ENCODE measurements at regions not wholly inside any gene's neighbourhood (a gene's known extent, or its start where the extent isn't known, plus 50 kb on each side); places are given as distances from the start of the nearest gene placed in this dataset.

DNA sequence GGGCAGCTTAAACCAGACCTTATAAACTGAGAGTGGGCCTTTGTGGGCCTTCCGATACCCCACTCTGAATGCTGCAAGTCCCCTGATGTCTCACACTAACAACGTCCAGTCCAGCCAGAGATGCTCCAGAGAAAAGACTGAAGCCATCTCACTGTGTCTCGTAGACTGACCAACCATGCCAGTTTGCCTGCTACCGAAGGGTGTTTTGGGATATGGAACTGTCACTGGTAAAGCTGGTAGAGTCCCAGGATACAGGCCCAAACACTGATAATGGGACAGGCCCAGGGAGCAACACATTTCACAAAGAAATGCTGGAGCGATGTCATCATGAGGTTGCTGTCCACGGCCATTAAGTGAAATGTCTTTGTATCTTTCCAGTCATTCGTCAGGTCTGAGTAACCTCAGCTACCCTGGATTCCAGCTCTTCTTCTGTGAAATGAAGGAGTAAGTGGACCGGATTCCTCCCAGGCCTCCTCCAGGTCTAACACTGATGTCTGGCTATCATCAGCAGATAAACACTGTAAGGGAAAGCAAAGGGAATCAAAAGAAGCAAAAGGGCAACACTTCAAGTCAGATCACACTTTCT is 81.6 kb downstream of the SLC5A7 start:
- DNase-seq (ENCODE audit: low spot score) = no peak

DNA sequence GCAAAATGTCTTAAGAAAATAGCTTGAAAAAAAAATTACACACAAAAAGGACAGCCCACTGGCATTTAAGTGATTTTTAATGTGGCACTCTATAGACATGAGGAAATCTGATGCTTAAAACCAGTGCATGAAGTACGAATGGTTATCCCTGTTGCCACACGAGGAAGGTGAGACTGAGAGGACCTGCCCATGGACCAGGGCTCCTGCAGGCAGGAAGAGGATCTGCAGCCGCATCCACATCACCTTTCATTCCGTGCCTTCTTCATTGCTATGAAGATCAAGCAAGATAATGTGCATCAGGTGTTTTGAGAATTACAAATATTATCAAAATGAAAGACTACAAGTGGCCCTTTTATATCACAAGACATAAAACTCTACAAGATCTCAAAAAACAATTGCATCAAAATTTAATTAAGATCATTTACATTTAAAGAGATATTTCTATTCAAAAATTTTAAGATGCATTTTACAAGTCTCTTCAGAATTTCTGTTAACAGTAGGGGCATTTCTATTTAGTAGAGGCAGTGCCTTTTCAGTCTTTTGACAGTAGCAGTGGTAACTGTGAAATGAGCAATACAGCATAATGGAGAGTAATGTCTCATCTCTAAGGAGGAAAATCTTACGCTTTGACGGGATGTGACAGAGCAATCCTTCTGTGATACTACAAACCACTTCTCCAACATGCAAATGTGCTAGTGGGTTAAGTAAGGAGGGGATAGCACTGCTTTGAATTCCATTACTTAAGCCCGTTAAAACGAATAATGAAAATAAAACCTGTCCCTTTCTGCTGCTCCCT is 83.4 kb downstream of the SLC5A7 start:
- DNase-seq (ENCODE audit: low spot score) = no peak

DNA sequence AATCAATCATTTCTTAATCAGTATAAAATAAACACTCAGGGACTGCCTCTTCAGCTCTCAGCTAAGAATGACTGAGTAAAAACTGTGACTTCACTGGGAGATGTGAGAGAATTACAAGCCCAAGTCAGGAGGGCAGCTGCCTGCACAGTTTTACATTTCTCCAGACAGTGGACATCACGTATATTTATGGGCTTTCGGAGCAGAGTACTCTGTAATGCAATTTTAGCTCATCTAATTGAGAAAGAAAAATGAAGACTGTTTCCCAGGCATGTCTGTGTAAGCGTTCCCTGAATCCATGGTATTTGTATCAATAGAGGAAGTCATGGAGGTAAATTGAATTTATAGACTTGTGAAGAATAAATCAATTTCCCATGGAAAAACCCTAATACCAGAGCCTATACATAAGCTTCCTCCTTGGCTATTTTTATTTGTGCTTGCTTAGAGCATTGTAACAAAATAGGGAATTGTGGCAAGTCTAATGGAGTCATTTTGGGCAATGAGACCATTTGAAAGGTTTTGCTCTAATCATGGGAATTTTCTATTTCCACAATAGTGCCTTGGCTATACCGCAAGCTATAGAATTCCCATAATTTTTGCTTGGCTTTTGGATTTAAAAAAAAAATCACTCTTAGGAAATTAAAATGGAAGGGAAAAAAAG is 87.2 kb downstream of the SLC5A7 start:
- no peak for DNase-seq (ENCODE audit: low spot score)

DNA sequence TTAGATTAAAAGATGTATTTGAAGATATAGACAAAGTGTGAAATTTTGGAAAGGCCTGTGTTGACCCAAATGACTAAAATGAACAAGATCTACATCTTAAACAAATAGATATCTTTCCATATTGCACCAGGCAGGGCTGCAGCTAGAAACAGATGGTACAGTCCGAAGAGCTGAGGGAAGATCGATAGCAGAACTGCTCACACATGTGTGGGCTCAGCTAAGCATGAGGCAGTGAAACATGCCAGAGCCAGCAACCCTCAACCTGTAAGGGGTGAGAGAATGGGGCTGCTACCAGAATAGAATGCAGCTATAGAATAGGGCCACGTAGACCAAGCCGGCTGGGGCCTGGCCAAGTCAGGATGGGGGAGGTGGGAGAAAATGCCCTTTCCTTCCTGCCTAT is 87.8 kb downstream of the SLC5A7 start:
- DNase-seq (ENCODE audit: low spot score) = no peak

DNA sequence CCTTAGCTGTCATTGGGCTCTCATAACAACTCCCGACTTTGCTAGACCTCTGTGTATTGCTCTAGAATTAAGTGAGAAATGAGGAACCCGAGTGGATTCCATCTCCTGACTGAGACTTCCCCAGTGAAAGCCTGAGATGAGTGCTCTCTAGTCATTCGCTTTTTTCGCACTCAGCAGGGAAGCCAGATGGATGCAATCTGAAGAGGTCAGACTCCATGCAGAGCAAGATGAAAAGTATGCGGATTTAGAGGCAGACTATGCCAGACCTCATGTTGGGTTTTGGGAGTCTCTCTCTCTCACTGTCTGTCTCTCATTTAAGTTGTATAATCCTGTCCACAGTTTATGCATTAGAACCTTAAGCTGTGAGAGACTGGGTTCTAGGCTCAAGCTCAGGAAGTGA is 88.6 kb downstream of the SLC5A7 start:
- no peak for DNase-seq (ENCODE audit: low spot score)

DNA sequence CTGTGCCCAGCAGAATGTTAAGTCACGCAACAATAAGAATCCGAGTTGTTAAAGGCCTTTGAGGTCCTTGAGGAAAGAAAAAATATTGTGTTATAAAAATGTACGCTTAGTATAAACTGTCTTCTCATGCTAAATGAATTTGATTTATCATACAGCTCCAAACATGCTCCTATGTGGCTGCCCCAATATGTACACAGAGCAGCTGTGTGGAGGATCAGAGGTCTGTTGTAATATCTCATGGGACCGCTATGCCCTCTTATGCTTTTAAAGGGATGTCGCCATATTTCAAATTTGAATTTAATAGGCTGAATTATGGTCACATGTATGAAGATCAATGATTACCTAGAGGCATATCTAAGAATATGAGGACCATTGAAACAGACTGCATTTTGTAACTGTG is 90.2 kb downstream of the SLC5A7 start:
- DNase-seq (ENCODE audit: low spot score) = no peak

DNA sequence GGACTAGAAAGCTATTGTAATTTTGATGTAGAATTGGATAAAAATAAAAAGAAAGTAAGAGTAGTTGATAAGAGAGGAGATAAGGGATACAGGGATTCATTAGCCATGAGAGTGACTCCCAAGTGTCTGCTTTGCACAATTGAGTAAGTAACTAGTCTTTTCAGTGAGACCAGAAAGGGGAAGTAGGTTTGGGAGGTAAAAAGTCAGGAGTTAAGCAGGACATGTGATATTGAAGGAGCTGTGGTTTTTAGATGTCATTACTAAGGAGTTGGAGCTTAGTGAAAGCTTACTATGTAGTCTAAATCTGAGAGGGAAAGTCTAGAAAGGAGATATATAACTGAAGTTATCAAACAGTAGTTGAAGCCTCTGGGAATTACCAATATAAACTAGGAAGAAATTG is 93.4 kb downstream of the SLC5A7 start:
- no peak for DNase-seq (ENCODE audit: low spot score)

DNA sequence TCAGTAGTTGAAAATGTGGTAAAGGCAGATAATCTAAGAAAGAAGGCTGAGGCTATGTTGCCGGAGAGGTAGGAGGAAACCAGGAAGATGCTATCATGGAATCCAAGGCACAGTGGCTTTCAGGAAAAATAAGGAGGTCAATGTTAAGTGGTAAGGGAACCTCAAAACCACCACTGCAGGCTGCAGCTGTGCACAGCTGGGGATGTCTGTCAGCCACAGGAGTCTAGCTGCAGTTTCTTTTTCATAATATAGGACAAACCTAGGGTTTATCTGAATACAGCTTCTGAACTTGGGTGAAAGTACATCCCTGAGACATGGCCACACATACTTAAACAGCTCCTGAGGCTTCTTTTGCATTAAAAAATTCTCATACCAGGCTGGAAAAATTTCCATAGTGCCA is 93.9 kb downstream of the SLC5A7 start:
- no peak for DNase-seq (ENCODE audit: low spot score)

DNA sequence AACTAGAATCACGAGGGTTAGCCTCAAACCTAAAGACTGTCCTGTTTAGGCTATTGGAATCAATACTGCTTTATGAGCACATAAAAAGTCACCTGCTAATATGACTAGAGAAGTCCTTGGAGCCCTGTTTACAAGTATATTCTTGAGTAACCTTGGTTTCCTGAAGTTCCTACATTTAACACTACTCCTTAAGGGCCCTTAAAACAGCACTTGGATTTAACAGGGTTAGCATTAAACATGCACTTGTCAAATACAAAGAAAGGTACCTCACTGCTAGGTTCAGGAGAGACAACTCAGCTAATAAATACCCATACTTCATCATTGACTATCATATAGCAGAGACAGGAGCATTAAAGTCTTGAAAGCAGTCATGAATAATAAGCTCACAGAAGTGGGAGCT is 96.7 kb downstream of the SLC5A7 start:
- no peak for DNase-seq (ENCODE audit: low spot score)

DNA sequence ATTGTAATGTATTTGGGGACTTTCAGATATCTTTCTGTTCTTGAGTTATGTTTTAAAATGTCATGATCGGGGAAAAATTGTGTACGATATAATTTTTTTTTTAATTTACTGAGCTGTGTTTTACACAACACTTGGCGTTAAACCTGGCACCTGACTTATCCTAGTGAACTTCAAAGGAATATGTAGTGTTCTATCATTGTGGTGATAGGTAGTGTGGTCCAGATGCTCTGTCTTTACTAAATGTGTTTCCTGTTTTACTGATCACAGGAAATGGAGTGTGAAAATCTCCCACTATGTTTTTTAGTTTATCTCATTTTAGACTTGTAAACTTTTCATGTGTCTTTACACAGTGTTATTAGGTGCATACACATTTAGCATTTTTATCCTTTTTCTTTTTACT is 98.0 kb downstream of the SLC5A7 start:
- DNase-seq (ENCODE audit: low spot score) = no peak

DNA sequence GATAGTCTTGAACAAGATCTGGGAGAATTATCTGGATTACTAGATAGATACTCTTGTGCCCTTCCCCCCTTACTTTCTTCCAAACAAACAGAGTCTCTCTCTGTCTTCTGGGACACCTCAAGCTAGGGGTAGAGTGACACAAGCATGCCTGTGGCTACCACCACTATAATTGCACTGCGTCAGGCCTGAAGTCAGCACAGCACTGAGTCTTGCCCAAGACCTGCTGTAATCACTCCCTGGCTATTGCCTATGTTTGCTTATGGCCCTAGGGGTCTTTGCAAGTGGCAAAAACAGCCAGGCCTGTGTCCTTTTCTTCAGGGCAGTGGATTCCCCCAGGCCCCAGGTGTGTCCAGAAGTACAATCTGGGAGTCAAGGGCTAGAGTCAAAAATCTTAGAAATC is 106.6 kb downstream of the SLC5A7 start:
- DNase-seq (ENCODE audit: low spot score) = no peak

DNA sequence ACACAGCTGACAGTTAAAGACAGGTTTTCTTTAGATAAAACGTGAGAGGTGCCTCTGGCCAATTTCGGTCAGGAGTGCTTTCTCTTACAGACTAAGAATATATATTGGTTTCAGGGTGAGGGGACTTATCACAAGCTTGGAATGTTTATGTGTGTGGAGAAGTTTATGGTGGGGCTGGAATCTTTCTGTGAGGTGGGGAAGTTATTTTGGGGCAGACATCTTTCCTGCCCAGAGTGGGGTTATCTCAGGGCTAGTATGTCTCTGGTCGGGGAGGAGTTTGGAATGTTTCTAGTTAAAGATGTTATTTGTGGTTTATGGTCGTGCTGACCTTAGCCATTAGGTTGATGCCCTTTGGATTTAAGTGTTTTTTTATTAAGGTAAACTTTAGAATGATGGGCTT is 115.2 kb downstream of the SLC5A7 start:
- no peak for DNase-seq (ENCODE audit: low spot score)

DNA sequence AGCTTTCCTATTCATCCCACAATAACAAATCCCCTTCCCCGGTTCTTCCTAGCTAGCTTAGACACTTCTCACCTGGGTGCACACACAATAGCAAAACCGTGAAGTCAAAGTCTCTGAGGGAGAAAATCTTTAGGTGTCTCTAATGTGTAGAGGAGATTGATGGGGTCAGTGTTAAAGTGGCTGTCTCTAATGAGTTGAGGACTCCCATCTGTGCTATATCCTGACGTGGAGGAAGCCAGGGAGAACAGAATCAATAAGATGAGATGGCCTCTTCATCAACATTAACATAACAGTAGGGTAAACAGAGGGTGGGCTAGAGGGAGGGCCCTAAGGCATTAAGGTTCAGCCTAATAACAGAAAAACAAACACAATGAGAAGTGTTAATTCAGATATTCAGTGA is 120.4 kb downstream of the SLC5A7 start:
- no peak for DNase-seq (ENCODE audit: low spot score)

DNA sequence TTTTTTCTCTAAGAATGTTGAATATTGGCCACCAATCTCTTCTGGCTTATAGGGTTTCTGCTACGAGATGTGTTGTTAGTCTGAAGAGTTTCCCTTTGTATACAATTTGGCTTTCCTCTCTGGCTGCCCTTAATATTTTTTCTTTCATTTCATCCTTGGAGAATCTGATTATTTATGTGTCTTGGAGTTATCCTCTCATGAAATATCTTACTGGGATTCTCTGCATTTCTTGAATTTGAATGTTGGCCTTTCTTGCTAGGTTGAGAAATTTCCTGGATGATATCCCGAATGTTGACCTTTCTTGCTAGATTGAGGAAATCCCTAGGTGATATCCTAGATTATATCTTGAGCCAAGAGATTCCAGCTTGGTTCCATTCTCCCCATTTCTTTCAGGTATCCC is 125.6 kb downstream of the SLC5A7 start:
- no peak for DNase-seq (ENCODE audit: low spot score)

DNA sequence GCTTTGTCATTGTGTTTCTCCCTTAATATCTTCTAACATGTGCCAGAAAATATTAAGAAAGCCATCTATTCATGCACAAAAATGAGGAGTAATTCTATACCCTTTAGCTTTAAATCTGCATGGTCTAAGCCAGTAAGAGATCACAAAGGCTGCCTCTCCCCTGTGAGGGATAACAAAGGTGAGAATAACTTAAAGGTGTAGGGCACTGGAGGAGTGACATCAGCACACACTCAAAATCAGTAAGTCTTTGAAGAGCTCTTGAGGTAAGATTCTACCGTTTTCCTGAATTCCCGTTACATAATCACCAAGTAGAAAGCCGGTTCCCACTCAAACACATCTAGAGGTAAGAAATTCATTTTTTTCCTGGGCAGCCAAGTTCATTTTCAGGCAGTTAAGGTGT is 123.9 kb upstream of the SULT1C3 start:
- DNase-seq (ENCODE audit: low spot score) = no peak

DNA sequence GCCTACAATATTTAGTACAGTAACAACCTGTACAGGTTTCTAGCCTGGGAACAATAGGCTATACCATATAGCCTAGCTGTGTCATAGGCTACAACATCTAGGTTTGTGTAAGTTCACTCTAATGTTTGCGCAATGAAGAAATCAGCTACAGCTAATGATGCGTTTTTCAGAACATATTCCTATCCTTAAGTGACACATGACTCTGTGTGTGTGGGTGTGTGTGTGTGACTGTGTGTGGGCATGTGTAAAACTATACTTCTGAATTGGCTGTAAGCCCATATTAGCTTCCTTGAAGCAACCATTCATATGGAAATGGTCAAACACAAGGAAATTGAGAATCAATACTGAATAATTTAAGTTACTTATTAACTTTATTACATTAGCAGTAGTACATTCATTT is 120.8 kb upstream of the SULT1C3 start:
- no peak for DNase-seq (ENCODE audit: low spot score)

DNA sequence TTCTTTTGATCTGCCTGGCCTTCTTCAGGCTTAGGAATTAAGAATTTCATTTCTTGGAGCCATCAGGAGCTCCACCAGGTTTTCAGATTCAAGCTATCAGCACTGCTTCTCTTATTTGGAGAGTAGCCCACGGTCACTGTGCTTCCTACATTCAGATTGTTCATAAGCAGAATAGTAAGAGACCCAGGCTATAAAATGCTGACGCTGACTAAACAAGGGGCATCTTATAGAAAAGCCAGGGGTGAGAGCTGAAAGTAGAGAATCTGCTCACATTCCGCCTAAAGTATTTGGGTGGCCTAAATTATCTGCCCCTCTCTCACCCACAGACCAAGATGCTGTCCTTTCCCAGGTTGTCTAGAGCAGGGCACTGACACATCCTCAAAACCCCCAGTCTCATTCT is 120.3 kb upstream of the SULT1C3 start:
- DNase-seq (ENCODE audit: low spot score) = no peak

DNA sequence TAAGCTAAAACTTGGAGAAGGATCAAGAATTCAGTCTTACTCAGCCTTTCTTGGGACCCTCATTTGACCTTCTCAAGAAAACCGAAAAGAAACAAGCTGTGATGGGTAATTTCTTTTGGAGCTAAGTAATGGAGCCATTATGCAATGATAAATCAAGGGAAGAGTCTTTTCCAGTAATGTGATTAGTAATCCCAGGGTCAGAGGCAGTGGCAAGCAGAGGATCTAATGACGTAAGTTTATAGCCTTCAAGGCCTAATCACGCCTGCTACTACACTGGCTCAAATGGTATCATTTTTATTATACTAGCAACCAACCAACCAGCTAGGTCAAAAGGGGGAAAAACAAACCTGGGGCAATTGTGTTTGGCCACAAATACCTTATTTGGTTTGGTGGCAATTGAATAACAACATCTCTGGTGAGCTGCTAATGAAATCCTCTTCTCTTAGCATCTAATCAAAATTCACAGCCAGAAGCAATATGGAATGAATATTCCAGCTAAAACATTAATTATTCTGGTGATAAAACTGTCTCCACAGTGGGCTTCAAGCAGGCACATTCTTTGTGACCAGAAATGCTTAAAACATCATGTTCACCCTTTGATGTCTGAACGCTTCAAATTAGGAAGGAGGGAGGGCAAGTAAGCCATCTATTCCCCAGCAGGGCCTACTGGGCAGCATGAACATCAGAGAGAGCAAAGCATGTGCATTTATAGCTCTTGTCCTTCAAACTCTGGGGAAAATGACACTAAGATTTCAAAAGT is 114.9 kb upstream of the SULT1C3 start:
- DNase-seq (ENCODE audit: low spot score) = no peak

DNA sequence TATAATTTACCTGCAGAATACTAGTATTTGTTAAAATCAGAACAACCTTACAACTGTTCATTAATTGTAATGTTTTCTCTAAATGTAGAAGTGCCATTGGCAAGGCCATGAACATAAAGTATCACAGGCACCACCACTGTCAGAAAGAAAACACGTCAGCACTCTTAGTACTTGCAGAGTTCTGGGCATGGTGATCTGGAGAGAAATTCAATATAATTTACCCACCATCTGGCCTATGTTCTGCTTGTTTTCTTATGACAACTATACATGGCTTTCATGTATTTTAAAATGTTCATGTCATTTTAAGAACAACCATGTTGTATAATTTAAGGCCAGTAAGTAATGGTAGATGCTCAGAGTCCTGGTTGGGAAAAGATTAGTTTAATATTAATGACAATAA is 114.2 kb upstream of the SULT1C3 start:
- DNase-seq (ENCODE audit: low spot score) = no peak

DNA sequence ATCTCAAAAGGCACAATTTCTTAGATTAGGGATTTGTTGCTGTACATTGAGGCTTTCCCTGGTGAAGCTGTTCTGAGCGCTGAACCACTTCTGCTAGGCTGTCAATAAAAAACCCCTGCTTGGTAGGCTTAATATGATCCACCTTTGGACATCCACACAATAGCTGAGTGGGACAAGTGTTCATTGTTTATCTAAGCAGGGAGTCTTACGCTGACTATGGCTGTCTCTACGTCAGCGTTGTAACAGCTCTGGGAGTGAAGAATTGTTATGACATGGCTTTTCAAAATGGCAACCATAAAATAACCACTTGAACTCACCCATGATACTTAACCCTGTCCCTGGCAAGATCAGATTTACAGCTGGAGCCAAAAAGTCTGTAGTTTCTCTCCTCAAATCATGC is 111.5 kb upstream of the SULT1C3 start:
- no peak for DNase-seq (ENCODE audit: low spot score)

DNA sequence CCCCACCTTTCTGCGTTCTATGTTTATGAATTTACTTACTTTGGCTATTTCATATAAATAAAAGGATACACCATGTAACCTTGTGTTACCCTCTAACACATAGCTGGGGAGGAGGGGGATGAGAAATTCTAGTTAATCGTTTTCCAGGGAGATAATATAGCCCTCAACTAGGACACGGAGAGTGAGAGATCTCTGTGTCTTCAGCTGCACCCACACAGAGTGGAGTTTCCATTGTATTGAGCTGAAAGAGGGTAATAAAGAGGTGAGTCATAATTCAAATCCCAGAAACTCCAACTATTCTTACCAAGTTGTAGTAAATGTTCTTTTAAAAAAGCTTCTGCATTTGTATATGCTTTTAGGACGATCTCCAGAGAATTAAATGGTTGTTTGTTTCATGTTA is 110.1 kb upstream of the SULT1C3 start:
- no peak for DNase-seq (ENCODE audit: low spot score)

DNA sequence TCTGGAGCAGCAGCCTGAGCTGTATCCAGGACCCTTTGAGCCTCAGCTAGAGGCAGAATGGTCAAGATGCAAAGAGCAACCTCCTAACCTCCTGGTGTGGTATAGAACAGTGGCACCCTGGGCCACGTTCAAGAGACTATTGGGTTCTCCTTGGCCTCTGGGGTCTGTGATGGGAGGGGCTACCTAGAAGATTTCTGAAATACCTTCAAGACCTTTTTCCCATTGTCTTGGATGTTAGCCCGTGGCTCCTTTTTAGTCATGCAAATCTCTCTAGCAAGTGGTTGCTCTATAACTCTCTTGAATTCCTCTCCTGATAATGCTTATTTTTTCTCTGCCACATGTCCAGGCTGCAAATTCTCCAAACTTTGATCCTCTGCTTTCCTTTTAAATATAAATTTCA is 106.3 kb upstream of the SULT1C3 start:
- no peak for DNase-seq (ENCODE audit: low spot score)

DNA sequence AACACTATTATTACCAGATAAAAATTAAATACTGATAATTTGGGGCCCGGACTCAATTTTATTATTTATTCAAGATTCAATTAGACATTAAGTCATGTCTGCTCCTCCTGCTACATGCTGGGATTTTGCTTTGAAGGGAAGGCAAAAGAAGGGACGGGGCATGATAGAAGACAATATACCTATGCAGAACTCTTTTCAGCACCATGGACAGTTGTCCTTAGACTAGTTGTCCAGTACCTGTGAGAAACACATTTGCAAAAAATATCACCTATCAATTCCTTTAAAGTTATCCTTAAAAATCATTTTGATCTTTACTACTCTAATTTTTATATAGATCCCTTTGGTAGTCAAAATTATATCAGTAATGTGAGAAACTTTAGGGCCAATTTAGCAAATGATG is 100.2 kb upstream of the SULT1C3 start:
- DNase-seq (ENCODE audit: low spot score) = no peak

Data from ecto neural progenitor cell (in vitro differentiated cells).